ENCODE measurements at regions not wholly inside any gene's neighbourhood (a gene's known extent, or its start where the extent isn't known, plus 50 kb on each side); places are given as distances from the start of the nearest gene placed in this dataset.
"Not testable (repeated sequence)": the region's sequence is repeated elsewhere in the genome, so short reads cannot be mapped to it uniquely, and the experiment has no call there.

- H3K27ac ChIP-seq, result no peak overlapping the region
- TF ChIP-seq CTCF (conservative IDR thresholded peaks at IDR 0.05; ENCODE audit: low read depth), result no peak
- POLR2A ChIA-PET (ENCODE audit: low non-redundant PET), result no interaction called here
- CTCF ChIA-PET, result no interaction called here
- no peak for DNase-seq (ENCODE audit: low spot score)
Measured at GRCh38 chr9:39587844-39588499, 232.5 kb downstream of the SPATA31A1 start.

GRCh38 chr9:39588500-39589137 is 233.2 kb downstream of the SPATA31A1 start:
- no peak overlapping the region for H3K27ac ChIP-seq
- CTCF ChIA-PET, result no interaction called here
- no peak for DNase-seq (ENCODE audit: low spot score)
- TF ChIP-seq CTCF (conservative IDR thresholded peaks at IDR 0.05; ENCODE audit: low read depth), result no peak
- POLR2A ChIA-PET (ENCODE audit: low non-redundant PET), result no interaction called here

GRCh38 chr9:39604089-39604488 is 248.6 kb downstream of the SPATA31A1 start:
- POLR2A ChIA-PET (ENCODE audit: low non-redundant PET); CTCF ChIA-PET: not testable (repeated sequence)

GRCh38 chr9:39611449-39612231 is 256.2 kb downstream of the SPATA31A1 start:
- DNase-seq (ENCODE audit: low spot score); POLR2A ChIA-PET (ENCODE audit: low non-redundant PET); CTCF ChIA-PET: not testable (repeated sequence)

More at GRCh38 chr9:39604089-39604488, 248.6 kb downstream of the SPATA31A1 start:
- not testable (repeated sequence) for H3K27ac ChIP-seq; DNase-seq (ENCODE audit: low spot score)

GRCh38 chr9:39616480-39616879 is 261.0 kb downstream of the SPATA31A1 start:
- POLR2A ChIA-PET (ENCODE audit: low non-redundant PET); H3K27ac ChIP-seq; CTCF ChIA-PET; DNase-seq (ENCODE audit: low spot score): not testable (repeated sequence)

More at GRCh38 chr9:39611449-39612231, 256.2 kb downstream of the SPATA31A1 start:
- not testable (repeated sequence) for H3K27ac ChIP-seq

GRCh38 chr9:39624048-39624447 is 268.6 kb downstream of the SPATA31A1 start:
- H3K27ac ChIP-seq; POLR2A ChIA-PET (ENCODE audit: low non-redundant PET); CTCF ChIA-PET; DNase-seq (ENCODE audit: low spot score): not testable (repeated sequence)

- DNase-seq (ENCODE audit: low spot score); H3K27ac ChIP-seq; POLR2A ChIA-PET (ENCODE audit: low non-redundant PET); CTCF ChIA-PET: not testable (repeated sequence)
Measured at GRCh38 chr9:39632071-39632470, 276.6 kb downstream of the SPATA31A1 start.

- H3K27ac ChIP-seq; CTCF ChIA-PET; DNase-seq (ENCODE audit: low spot score); POLR2A ChIA-PET (ENCODE audit: low non-redundant PET): not testable (repeated sequence)
Measured at GRCh38 chr9:39649029-39649428, 293.6 kb downstream of the SPATA31A1 start.

GRCh38 chr9:39656960-39657603 is 301.6 kb downstream of the SPATA31A1 start:
- POLR2A ChIA-PET (ENCODE audit: low non-redundant PET); DNase-seq (ENCODE audit: low spot score); CTCF ChIA-PET; H3K27ac ChIP-seq: not testable (repeated sequence)

- H3K27ac ChIP-seq; DNase-seq (ENCODE audit: low spot score); POLR2A ChIA-PET (ENCODE audit: low non-redundant PET); CTCF ChIA-PET: not testable (repeated sequence)
Measured at GRCh38 chr9:39663020-39663419, 307.6 kb downstream of the SPATA31A1 start.

- H3K27ac ChIP-seq; DNase-seq (ENCODE audit: low spot score); POLR2A ChIA-PET (ENCODE audit: low non-redundant PET); CTCF ChIA-PET: not testable (repeated sequence)
Measured at GRCh38 chr9:39663713-39664112, 308.2 kb downstream of the SPATA31A1 start.

- CTCF ChIA-PET; DNase-seq (ENCODE audit: low spot score); POLR2A ChIA-PET (ENCODE audit: low non-redundant PET); H3K27ac ChIP-seq: not testable (repeated sequence)
Measured at GRCh38 chr9:39665020-39665419, 309.6 kb downstream of the SPATA31A1 start.

GRCh38 chr9:39674437-39675210 is 319.2 kb downstream of the SPATA31A1 start:
- POLR2A ChIA-PET (ENCODE audit: low non-redundant PET), result not testable (repeated sequence)

GRCh38 chr9:39675211-39675553 is 319.7 kb downstream of the SPATA31A1 start:
- DNase-seq (ENCODE audit: low spot score); H3K27ac ChIP-seq; CTCF ChIA-PET; POLR2A ChIA-PET (ENCODE audit: low non-redundant PET): not testable (repeated sequence)

More at GRCh38 chr9:39674437-39675210, 319.2 kb downstream of the SPATA31A1 start:
- CTCF ChIA-PET; H3K27ac ChIP-seq; DNase-seq (ENCODE audit: low spot score): not testable (repeated sequence)
